IMR-90 (cell line): ENCODE measurements at regions not wholly inside any gene's neighbourhood (a gene's known extent, or its start where the extent isn't known, plus 50 kb on each side); places are given as distances from the start of the nearest gene placed in this dataset.

Source experiments
- ATAC-seq: fragments of 200-7000 bp; cut with Tn5 transposase; 2 replicates; pipeline ENCODE4 v1.9.1; 2020; ENCODE audit warnings: low read depth, mild to moderate bottlenecking, moderate library complexity
- BruUV-seq: library from RNA; stranded (reverse); fragments of 400-500 nt; replicated peaks from 2 replicates; lab custom pipeline; 2021; lab: Mats Ljungman, UMichigan
- CTCF ChIA-PET: fragments of 300-600 bp; formaldehyde crosslinking; extraction: SDS; loops from one replicate; lab custom pipeline; 2021; ENCODE audit warnings: antibody characterized with exemption; lab: Yijun Ruan, JAX
- POLR2A ChIA-PET: fragments of 300-600 bp; sonication (Branson Sonifier 250); formaldehyde crosslinking; loops from one replicate; lab custom pipeline; 2022; ENCODE audit warnings: antibody characterized with exemption; ENCODE audit not compliant: unreplicated experiment; lab: Charles Lee
- DNase-seq: peaks from one replicate; pipeline ENCODE4 v3.0.0; 2013
- H2AFZ ChIP-seq: replicated peaks from 2 replicates; pipeline ENCODE3; 2013; ENCODE audit warnings: low read length, mild to moderate bottlenecking; ENCODE audit not compliant: poor library complexity
- H2AK5ac ChIP-seq: 2 replicates; pipeline ENCODE4 v1.6.1; 2013; ENCODE audit warnings: low read depth, low read length, inconsistent platforms
- H2AK9ac ChIP-seq: replicated peaks from 2 replicates; pipeline ENCODE3; 2013; ENCODE audit warnings: mild to moderate bottlenecking, low read depth, low read length, moderate library complexity; ENCODE audit not compliant: poor library complexity
- H2BK120ac ChIP-seq: 2 replicates; pipeline ENCODE4 v1.6.1; 2013; ENCODE audit warnings: low read depth, low read length, inconsistent platforms
- H2BK15ac ChIP-seq: 3 replicates; pipeline ENCODE4 v1.6.1; 2013; ENCODE audit warnings: low read depth, low read length, inconsistent platforms
- H2BK20ac ChIP-seq: 2 replicates; pipeline ENCODE4 v1.6.1; 2013; ENCODE audit warnings: low read depth, mild to moderate bottlenecking, inconsistent platforms, low read length, moderate library complexity
- H2BK5ac ChIP-seq: 2 replicates; pipeline ENCODE4 v1.6.1; 2013; ENCODE audit warnings: mild to moderate bottlenecking, low read depth, low read length, inconsistent platforms; ENCODE audit not compliant: poor library complexity, severe bottlenecking
- H3K14ac ChIP-seq: replicated peaks from 2 replicates; pipeline ENCODE4 v1.6.1; 2013; ENCODE audit warnings: low read depth, low read length, inconsistent platforms
- H3K18ac ChIP-seq: 2 replicates; pipeline ENCODE4 v1.6.1; 2013; ENCODE audit warnings: low read depth, low read length, control low read depth
- H3K23ac ChIP-seq: 2 replicates; pipeline ENCODE4 v1.6.1; 2013; ENCODE audit warnings: low read depth, low read length, inconsistent platforms
- H3K27ac ChIP-seq: 2 replicates; pipeline ENCODE4 v1.5.1; 2013; ENCODE audit warnings: mild to moderate bottlenecking, control low read depth, low read length; ENCODE audit not compliant: insufficient read depth
- H3K27me3 ChIP-seq: 2 replicates; pipeline ENCODE4 v1.6.1; 2013; ENCODE audit warnings: low read length; ENCODE audit not compliant: control insufficient read depth, insufficient read depth
- H3K36me3 ChIP-seq: 2 replicates; pipeline ENCODE4 v1.6.1; 2013; ENCODE audit warnings: low read length, mixed read lengths; ENCODE audit not compliant: control insufficient read depth, insufficient read depth
- H3K4ac ChIP-seq: 2 replicates; pipeline ENCODE4 v1.6.1; 2013; ENCODE audit warnings: low read depth, low read length, inconsistent platforms
- H3K4me1 ChIP-seq: 2 replicates; pipeline ENCODE4 v1.6.1; 2013; ENCODE audit warnings: low read length, mixed read lengths; ENCODE audit not compliant: control insufficient read depth, insufficient read depth
- H3K4me2 ChIP-seq: 2 replicates; pipeline ENCODE4 v1.6.1; 2013; ENCODE audit warnings: low read depth, mild to moderate bottlenecking, control low read depth, low read length, moderate library complexity
- H3K4me3 ChIP-seq: 2 replicates; pipeline ENCODE4 v1.5.1; 2013; ENCODE audit warnings: low read depth, mild to moderate bottlenecking, control low read depth, low read length, moderate library complexity; ENCODE audit not compliant: insufficient read depth
- H3K56ac ChIP-seq: 2 replicates; pipeline ENCODE4 v1.6.1; 2013; ENCODE audit warnings: low read length, inconsistent platforms; ENCODE audit not compliant: insufficient read depth; ENCODE audit errors: extremely low read depth
- H3K79me1 ChIP-seq, 2 experiments: 2 replicates each; pipeline ENCODE4 v1.6.1; 2013; ENCODE audit warnings: low read length in 2 of 2, inconsistent platforms in 1 of 2, low read depth in 1 of 2
- H3K9ac ChIP-seq: 2 replicates; pipeline ENCODE4 v1.6.1; 2013; ENCODE audit warnings: low read depth, low read length, control low read depth
- H3K9me1 ChIP-seq: 2 replicates; pipeline ENCODE4 v1.6.1; 2013; ENCODE audit warnings: low read length, inconsistent platforms; ENCODE audit not compliant: insufficient read depth
- H3K9me3 ChIP-seq: 2 replicates; pipeline ENCODE4 v1.6.1; 2013; ENCODE audit warnings: low read length; ENCODE audit not compliant: control insufficient read depth, insufficient read depth
- H4K20me1 ChIP-seq: 2 replicates; pipeline ENCODE4 v1.6.1; 2013; ENCODE audit warnings: low read length, inconsistent platforms; ENCODE audit not compliant: insufficient read depth
- H4K5ac ChIP-seq: 2 replicates; pipeline ENCODE4 v1.6.1; 2013; ENCODE audit warnings: mild to moderate bottlenecking, low read depth, low read length, control low read depth
- H4K8ac ChIP-seq, 2 experiments: 2 replicates each; pipeline ENCODE4 v1.6.1; 2013; ENCODE audit warnings: low read depth in 2 of 2, low read length in 2 of 2, control low read depth in 1 of 2, inconsistent platforms in 1 of 2
- H4K91ac ChIP-seq: 2 replicates; pipeline ENCODE4 v1.6.1; 2013; ENCODE audit warnings: low read depth, low read length, inconsistent platforms; ENCODE audit not compliant: insufficient read depth
- CEBPB ChIP-seq: IDR thresholded peaks from 2 replicates; pipeline ENCODE4 v1.6.1; 2012; ENCODE audit warnings: low read depth, low read length, improper control_type of control experiment
- CHD1 ChIP-seq: IDR thresholded peaks from 2 replicates; pipeline ENCODE4 v1.6.1; 2012; ENCODE audit warnings: low read depth, low read length, improper control_type of control experiment
- RFX5 ChIP-seq: IDR thresholded peaks from 2 replicates; pipeline ENCODE4 v1.8.0; 2012; ENCODE audit warnings: low read depth, mild to moderate bottlenecking, low read length, moderate library complexity
- WGBS, 2 experiments: methylation state at CpG; one replicate each; pipeline versions ENCODE4 v1.1.5 to v1.1.7; 2013; ENCODE audit warnings: missing lambda C conversion rate in 2 of 2; ENCODE audit not compliant: insufficient read length in 1 of 2; ENCODE audit errors: extremely low coverage in 2 of 2; 5-methylcytosine and 5-hydroxymethylcytosine counted together
- dilution Hi-C: fragments of 300-500 bp; cut with HindIII; formaldehyde crosslinking; loops from one replicate; pipeline ENCODE4 v1.14.3; 2018; ENCODE audit warnings: low sequenced_read_pairs; ENCODE audit not compliant: unreplicated experiment
- in situ Hi-C: fragments of 300-500 bp; cut with MboI; formaldehyde crosslinking; loops from 3 replicates; pipeline ENCODE4 v1.14.3; 2019; ENCODE audit warnings: low sequenced_read_pairs, inconsistent platforms, mixed read lengths
- intact Hi-C: fragments of 100-400 bp; cut with micrococcal nuclease; formaldehyde crosslinking; loops from 2 replicates; pipeline ENCODE4 v1.10.0; 2022
- TF ChIP-seq, protein P1 (sequence below): fragments of 150-350 bp; IDR thresholded peaks from 2 replicates; pipeline ENCODE4 v1.6.1; 2017; ENCODE audit warnings: mild to moderate bottlenecking, antibody characterized with exemption, low read length, low read depth

DNA sequence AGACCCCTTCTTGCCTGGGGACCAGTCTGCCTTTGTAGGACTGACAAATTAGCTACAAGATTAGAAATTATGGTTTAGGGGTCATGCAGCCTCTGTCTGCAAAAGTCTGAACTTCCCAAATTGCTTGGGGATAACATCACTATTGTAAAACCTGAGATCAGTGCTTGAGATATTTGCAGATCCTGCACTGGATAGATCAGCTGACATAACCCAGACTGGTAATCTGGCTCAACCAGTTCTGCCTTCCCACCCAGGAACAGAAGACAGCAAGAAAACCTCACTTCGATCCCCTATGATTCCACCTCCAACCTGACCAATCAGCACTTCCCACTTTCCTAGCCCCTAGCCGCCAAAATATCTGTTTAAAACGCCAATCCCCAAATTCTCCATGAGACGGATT, 202.8 kb upstream of the DIAPH2 start:
- Histone ChIP-seq H2AK9ac (no peak overlapping the region), H3K4me1 (no peaks in the 10 kb centered on the region), H2AK5ac (no peak overlapping the region; the same call in 1 of the 2 replicates), H3K79me1 (no peaks in the 10 kb centered on the region), H2BK20ac (no peak overlapping the region), H3K4me3 (no peak overlapping the region), H3K4me2 (no peak overlapping the region), H3K36me3 (no peaks in the 10 kb centered on the region), H3K27me3 (no peaks in the 10 kb centered on the region), H3K18ac (no peak overlapping the region), H3K23ac (no peak overlapping the region), H3K9ac (no peak overlapping the region), H4K8ac (no peak overlapping the region), H3K9me1 (no peaks in the 10 kb centered on the region), H3K4ac (no peak overlapping the region), H2BK5ac (no peak overlapping the region), H2BK120ac (peak overlapping the region; percentile 49), H2AFZ (no peak overlapping the region), H3K27ac (no peak overlapping the region), H4K5ac (no peak overlapping the region), H4K20me1 (no peaks in the 10 kb centered on the region), H3K14ac (no peak overlapping the region), H3K9me3 (no peaks in the 10 kb centered on the region), H3K56ac (no peak overlapping the region), H2BK15ac (no peak overlapping the region), H4K91ac (no peak overlapping the region)
- no CpG with 5 or more reads among the region's 4 CpGs for WGBS, 2 experiments
- CTCF ChIA-PET: no interaction called here
- no TSS peak for BruUV-seq
- no peak for ATAC-seq
- DNase-seq: no peak
- dilution Hi-C loops: no loop called here
- POLR2A ChIA-PET: no interaction called here
- TF ChIP-seq CHD1 (no peak), CEBPB (no peak), RFX5 (no peak)
- TF ChIP-seq, protein P1, sequence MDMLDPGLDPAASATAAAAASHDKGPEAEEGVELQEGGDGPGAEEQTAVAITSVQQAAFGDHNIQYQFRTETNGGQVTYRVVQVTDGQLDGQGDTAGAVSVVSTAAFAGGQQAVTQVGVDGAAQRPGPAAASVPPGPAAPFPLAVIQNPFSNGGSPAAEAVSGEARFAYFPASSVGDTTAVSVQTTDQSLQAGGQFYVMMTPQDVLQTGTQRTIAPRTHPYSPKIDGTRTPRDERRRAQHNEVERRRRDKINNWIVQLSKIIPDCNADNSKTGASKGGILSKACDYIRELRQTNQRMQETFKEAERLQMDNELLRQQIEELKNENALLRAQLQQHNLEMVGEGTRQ: no peak
- intact Hi-C loops: no loop called here
- in situ Hi-C loops: no loop called here
